SK-N-MC (cell line): ENCODE measurements at regions not wholly inside any gene's neighbourhood (a gene's known extent, or its start where the extent isn't known, plus 50 kb on each side); places are given as distances from the start of the nearest gene placed in this dataset.

ENCODE experiments used
- EZH2 ChIP-seq: fragments of 200-600 bp; sonication (generic); IDR thresholded peaks from one replicate; pipeline ENCODE4 v1.6.1; 2017; ENCODE audit warnings: antibody characterized with exemption
- FOXP2 ChIP-seq: optimal IDR thresholded peaks from 2 replicates; pipeline ENCODE3; 2011; ENCODE audit warnings: mild to moderate bottlenecking, moderate library complexity; ENCODE audit not compliant: insufficient read depth; ENCODE audit errors: extremely low read length, control extremely low read depth
- POLR2AphosphoS5 ChIP-seq: IDR thresholded peaks from 2 replicates; pipeline ENCODE4 v1.6.1; 2012; ENCODE audit warnings: mild to moderate bottlenecking, low read depth, low read length, borderline replicate concordance

GRCh38 chr5:40399349-40399748 is 280.4 kb upstream of the PTGER4 start:
- no peak for TF ChIP-seq POLR2AphosphoS5
- TF ChIP-seq EZH2: no peak
- no peak for TF ChIP-seq FOXP2
